ENCODE measurements at regions not wholly inside any gene's neighbourhood (a gene's known extent, or its start where the extent isn't known, plus 50 kb on each side); places are given as distances from the start of the nearest gene placed in this dataset.

GRCh38 chr12:30000401-30000800 is 216.7 kb upstream of the TMTC1 start:
- in situ Hi-C loops (cut with MboI; ENCODE audit: low pct_ligation_motif_present in 1 of 4, low pct_unique_long_range_greater_than_20kb in 1 of 4, low sequenced_read_pairs in 3 of 4), result no loop called here
- WGBS, 2 donors (ENCODE audit: low coverage in 1 of 2), result 86% methylated on average over 1 of the region's 1 CpG; no CpG with 5 or more reads in 1 of the 2 donors

GRCh38 chr12:29996993-29997392 is 213.3 kb upstream of the TMTC1 start:
- intact Hi-C loops (cut with DNase I; ENCODE audit: low total_unique reads), result no loop called here
- TF ChIP-seq POLR2AphosphoS5 (IDR thresholded peaks at IDR 0.05), result no peak
- TF ChIP-seq, protein P1, sequence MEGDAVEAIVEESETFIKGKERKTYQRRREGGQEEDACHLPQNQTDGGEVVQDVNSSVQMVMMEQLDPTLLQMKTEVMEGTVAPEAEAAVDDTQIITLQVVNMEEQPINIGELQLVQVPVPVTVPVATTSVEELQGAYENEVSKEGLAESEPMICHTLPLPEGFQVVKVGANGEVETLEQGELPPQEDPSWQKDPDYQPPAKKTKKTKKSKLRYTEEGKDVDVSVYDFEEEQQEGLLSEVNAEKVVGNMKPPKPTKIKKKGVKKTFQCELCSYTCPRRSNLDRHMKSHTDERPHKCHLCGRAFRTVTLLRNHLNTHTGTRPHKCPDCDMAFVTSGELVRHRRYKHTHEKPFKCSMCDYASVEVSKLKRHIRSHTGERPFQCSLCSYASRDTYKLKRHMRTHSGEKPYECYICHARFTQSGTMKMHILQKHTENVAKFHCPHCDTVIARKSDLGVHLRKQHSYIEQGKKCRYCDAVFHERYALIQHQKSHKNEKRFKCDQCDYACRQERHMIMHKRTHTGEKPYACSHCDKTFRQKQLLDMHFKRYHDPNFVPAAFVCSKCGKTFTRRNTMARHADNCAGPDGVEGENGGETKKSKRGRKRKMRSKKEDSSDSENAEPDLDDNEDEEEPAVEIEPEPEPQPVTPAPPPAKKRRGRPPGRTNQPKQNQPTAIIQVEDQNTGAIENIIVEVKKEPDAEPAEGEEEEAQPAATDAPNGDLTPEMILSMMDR (IDR thresholded peaks at IDR 0.05), result no peak
- TF ChIP-seq POLR2A (IDR thresholded peaks at IDR 0.05), result no peak
- 84 to 90% methylated on average over 3 of the region's 3 CpGs for WGBS, 2 donors (ENCODE audit: low coverage in 1 of 2)

More at GRCh38 chr12:30000401-30000800, 216.7 kb upstream of the TMTC1 start:
- DNase-seq, result no peak
- intact Hi-C loops (cut with DNase I; ENCODE audit: low total_unique reads), result loop anchor here (5.0 kb wide), 1 partner anchor 338 kb away; no protein-coding TSS in a partner anchor
- Histone ChIP-seq H3K4me3 (no peak overlapping the region), H3K27ac (no peak overlapping the region), H3K36me3 (no peaks in the 10 kb centered on the region), H3K9me3 (no peaks in the 10 kb centered on the region), H3K27me3 (no peaks in the 10 kb centered on the region), H3K4me1 (no peaks in the 10 kb centered on the region)
- no peak for TF ChIP-seq POLR2AphosphoS5 (IDR thresholded peaks at IDR 0.05)
- TF ChIP-seq, protein P1 (IDR thresholded peaks at IDR 0.05), result no peak
- TF ChIP-seq POLR2A (IDR thresholded peaks at IDR 0.05), result no peak
- TF ChIP-seq EP300 (IDR thresholded peaks at IDR 0.05; ENCODE audit: low read depth), result no peak

GRCh38 chr12:29992366-29992765 is 208.6 kb upstream of the TMTC1 start:
- no peaks in the 10 kb centered on the region for H3K27me3 ChIP-seq
- no peaks in the 10 kb centered on the region for H3K9me3 ChIP-seq
- no peak for DNase-seq
- no peaks in the 10 kb centered on the region for H3K36me3 ChIP-seq
- intact Hi-C loops (cut with DNase I; ENCODE audit: low total_unique reads), result loop anchor here (5.0 kb wide), 1 partner anchor 1890 kb away; no protein-coding TSS in a partner anchor
- no peak overlapping the region for H3K4me3 ChIP-seq
- H3K27ac ChIP-seq, result no peak overlapping the region
- WGBS, 2 donors (ENCODE audit: low coverage in 1 of 2), result 76% methylated on average over 2 of the region's 2 CpGs; no CpG with 5 or more reads in 1 of the 2 donors
- TF ChIP-seq POLR2AphosphoS5 (IDR thresholded peaks at IDR 0.05), result no peak
- TF ChIP-seq EP300 (IDR thresholded peaks at IDR 0.05; ENCODE audit: low read depth), result no peak
- no peak for TF ChIP-seq POLR2A (IDR thresholded peaks at IDR 0.05)
- TF ChIP-seq, protein P1 (IDR thresholded peaks at IDR 0.05), result no peak
- no peaks in the 10 kb centered on the region for H3K4me1 ChIP-seq
- in situ Hi-C loops (cut with MboI; ENCODE audit: low pct_ligation_motif_present in 1 of 4, low pct_unique_long_range_greater_than_20kb in 1 of 4, low sequenced_read_pairs in 3 of 4), result no loop called here

More at GRCh38 chr12:29996993-29997392, 213.3 kb upstream of the TMTC1 start:
- Histone ChIP-seq H3K27ac (no peak overlapping the region), H3K4me1 (no peaks in the 10 kb centered on the region), H3K4me3 (no peak overlapping the region), H3K9me3 (no peaks in the 10 kb centered on the region), H3K36me3 (no peaks in the 10 kb centered on the region), H3K27me3 (no peaks in the 10 kb centered on the region)
- DNase-seq, result no peak
- in situ Hi-C loops (cut with MboI; ENCODE audit: low pct_ligation_motif_present in 1 of 4, low pct_unique_long_range_greater_than_20kb in 1 of 4, low sequenced_read_pairs in 3 of 4), result no loop called here

- in situ Hi-C loops (cut with MboI; ENCODE audit: low pct_ligation_motif_present in 1 of 4, low pct_unique_long_range_greater_than_20kb in 1 of 4, low sequenced_read_pairs in 3 of 4) (no loop called here), intact Hi-C loops (cut with DNase I; ENCODE audit: low total_unique reads) (loop anchor here (5.0 kb wide), 1 partner anchor 1890 kb away; no protein-coding TSS in a partner anchor)
- Histone ChIP-seq H3K4me1 (no peaks in the 10 kb centered on the region), H3K9me3 (no peaks in the 10 kb centered on the region), H3K36me3 (no peaks in the 10 kb centered on the region), H3K4me3 (no peak overlapping the region), H3K27ac (no peak overlapping the region), H3K27me3 (no peaks in the 10 kb centered on the region)
- DNase-seq, result no peak
- TF ChIP-seq EP300 (IDR thresholded peaks at IDR 0.05; ENCODE audit: low read depth), result no peak
- TF ChIP-seq, protein P1 (IDR thresholded peaks at IDR 0.05), result no peak
- TF ChIP-seq POLR2AphosphoS5 (IDR thresholded peaks at IDR 0.05), result no peak
- WGBS, 2 donors (ENCODE audit: low coverage in 1 of 2), result 61 to 100% methylated on average over 1 to 2 of the region's 2 CpGs
Observed at GRCh38 chr12:29991924-29992323, 208.2 kb upstream of the TMTC1 start.
